HL-60 (cell line): ENCODE measurements at regions not wholly inside any gene's neighbourhood (a gene's known extent, or its start where the extent isn't known, plus 50 kb on each side); places are given as distances from the start of the nearest gene placed in this dataset.

Experiments used
- DNase-seq, 2 experiments: peaks; one replicate each; pipeline ENCODE4 v3.0.0-alpha.2; 2010 to 2020; ENCODE audit warnings: low read depth in 1 of 2, low spot score in 1 of 2
- H3K27ac ChIP-seq: fragments of 250-450 bp; sonication (Bioruptor Pico); replicated peaks from 2 replicates; pipeline ENCODE4 v1.5.1; 2020; ENCODE audit warnings: mild to moderate bottlenecking, moderate library complexity
- H3K27me3 ChIP-seq: fragments of 250-450 bp; sonication (Bioruptor Pico); 2 replicates; pipeline ENCODE4 v1.5.1; 2021; ENCODE audit warnings: mild to moderate bottlenecking, moderate library complexity; ENCODE audit not compliant: insufficient read depth, poor library complexity, severe bottlenecking
- H3K4me3 ChIP-seq: replicated peaks from 2 replicates; pipeline ENCODE4 v1.5.1; 2011; ENCODE audit warnings: mild to moderate bottlenecking, control low read depth, low read length; ENCODE audit not compliant: insufficient read depth
- GABPA ChIP-seq: IDR thresholded peaks from 2 replicates; pipeline ENCODE4 v1.6.1; 2012; ENCODE audit warnings: low read depth
- POLR2AphosphoS5 ChIP-seq: IDR thresholded peaks from 2 replicates; pipeline ENCODE4 v1.6.1; 2012; ENCODE audit warnings: low read depth
- SPI1 ChIP-seq: IDR thresholded peaks from 2 replicates; pipeline ENCODE4 v1.6.1; 2012; ENCODE audit warnings: low read depth, mild to moderate bottlenecking, borderline replicate concordance
- TF ChIP-seq, protein P1 (sequence below): IDR thresholded peaks from one replicate; pipeline ENCODE4 v1.5.1; 2011; ENCODE audit warnings: low read length, control low read depth, inconsistent platforms; ENCODE audit not compliant: insufficient read depth
- TF ChIP-seq, protein P2 (sequence below): IDR thresholded peaks from 2 replicates; pipeline ENCODE4 v1.6.1; 2012; ENCODE audit warnings: low read depth; ENCODE audit not compliant: insufficient replicate concordance

DNA sequence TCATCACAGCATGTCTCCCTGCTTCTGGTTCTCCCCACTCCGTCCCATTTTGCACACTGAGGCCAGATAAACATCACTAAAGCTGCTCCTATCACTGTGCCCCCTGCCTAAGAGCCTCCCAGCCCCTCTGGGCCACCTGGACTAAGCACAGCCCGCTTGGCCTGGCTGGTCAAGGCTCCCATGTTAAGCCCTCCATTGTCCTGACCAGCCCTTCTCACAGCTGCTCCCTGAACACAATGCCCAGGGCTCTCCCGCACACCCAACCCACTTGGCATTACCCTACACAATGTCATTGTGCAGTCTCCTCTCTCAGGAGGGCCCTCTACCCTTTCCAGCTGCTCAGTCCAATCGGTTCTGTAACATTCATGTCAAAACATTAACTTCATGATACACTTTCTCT, 133.4 kb downstream of the NUFIP1 start:
- TF ChIP-seq POLR2AphosphoS5 = no peak
- TF ChIP-seq, protein P1, sequence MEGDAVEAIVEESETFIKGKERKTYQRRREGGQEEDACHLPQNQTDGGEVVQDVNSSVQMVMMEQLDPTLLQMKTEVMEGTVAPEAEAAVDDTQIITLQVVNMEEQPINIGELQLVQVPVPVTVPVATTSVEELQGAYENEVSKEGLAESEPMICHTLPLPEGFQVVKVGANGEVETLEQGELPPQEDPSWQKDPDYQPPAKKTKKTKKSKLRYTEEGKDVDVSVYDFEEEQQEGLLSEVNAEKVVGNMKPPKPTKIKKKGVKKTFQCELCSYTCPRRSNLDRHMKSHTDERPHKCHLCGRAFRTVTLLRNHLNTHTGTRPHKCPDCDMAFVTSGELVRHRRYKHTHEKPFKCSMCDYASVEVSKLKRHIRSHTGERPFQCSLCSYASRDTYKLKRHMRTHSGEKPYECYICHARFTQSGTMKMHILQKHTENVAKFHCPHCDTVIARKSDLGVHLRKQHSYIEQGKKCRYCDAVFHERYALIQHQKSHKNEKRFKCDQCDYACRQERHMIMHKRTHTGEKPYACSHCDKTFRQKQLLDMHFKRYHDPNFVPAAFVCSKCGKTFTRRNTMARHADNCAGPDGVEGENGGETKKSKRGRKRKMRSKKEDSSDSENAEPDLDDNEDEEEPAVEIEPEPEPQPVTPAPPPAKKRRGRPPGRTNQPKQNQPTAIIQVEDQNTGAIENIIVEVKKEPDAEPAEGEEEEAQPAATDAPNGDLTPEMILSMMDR = no peak
- H3K27me3 ChIP-seq = peaks cover 14% of the 10 kb centered on the region
- no peak for DNase-seq
- H3K27ac ChIP-seq = no peak overlapping the region
- H3K4me3 ChIP-seq = no peak overlapping the region

DNA sequence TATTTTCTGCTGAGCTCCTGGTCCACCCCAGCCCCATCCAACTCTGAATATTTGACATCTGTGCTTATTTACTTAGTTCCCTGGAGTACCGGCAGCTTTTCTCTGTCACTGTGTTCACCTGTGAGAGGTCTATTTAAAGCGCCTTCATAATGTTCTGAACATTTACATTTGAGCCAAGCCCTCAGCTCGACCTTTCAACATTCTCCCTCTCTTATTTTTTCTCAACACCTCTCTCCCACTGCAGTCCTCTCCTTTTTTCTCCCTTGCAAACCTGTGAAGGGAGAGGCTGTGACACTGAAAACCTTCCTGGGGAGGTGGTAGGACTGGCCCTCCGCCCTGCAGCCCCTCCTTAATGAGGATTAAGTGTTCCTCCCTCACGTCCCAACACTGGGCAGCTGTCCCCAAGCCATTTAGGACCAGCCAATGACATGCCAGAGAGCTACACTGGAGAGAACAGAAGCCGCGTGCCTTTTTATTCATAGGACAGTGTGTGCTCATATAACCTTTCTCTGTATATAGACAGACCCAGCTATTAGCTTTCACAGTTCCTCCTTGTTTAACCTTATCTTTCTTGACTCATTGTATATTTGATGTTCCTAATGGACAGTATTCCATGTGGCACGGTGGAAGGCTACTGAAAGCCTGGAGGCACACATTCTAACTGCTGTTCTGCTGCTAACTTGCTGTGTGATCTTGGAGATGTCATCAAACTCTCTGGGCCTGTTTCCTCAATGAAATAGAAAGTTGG, 134.8 kb downstream of the NUFIP1 start:
- no peak overlapping the region for H3K4me3 ChIP-seq
- no peak for DNase-seq
- TF ChIP-seq POLR2AphosphoS5 (no peak), SPI1 (no peak), GABPA (no peak)
- TF ChIP-seq, protein P2, sequence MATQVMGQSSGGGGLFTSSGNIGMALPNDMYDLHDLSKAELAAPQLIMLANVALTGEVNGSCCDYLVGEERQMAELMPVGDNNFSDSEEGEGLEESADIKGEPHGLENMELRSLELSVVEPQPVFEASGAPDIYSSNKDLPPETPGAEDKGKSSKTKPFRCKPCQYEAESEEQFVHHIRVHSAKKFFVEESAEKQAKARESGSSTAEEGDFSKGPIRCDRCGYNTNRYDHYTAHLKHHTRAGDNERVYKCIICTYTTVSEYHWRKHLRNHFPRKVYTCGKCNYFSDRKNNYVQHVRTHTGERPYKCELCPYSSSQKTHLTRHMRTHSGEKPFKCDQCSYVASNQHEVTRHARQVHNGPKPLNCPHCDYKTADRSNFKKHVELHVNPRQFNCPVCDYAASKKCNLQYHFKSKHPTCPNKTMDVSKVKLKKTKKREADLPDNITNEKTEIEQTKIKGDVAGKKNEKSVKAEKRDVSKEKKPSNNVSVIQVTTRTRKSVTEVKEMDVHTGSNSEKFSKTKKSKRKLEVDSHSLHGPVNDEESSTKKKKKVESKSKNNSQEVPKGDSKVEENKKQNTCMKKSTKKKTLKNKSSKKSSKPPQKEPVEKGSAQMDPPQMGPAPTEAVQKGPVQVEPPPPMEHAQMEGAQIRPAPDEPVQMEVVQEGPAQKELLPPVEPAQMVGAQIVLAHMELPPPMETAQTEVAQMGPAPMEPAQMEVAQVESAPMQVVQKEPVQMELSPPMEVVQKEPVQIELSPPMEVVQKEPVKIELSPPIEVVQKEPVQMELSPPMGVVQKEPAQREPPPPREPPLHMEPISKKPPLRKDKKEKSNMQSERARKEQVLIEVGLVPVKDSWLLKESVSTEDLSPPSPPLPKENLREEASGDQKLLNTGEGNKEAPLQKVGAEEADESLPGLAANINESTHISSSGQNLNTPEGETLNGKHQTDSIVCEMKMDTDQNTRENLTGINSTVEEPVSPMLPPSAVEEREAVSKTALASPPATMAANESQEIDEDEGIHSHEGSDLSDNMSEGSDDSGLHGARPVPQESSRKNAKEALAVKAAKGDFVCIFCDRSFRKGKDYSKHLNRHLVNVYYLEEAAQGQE = no peak
- TF ChIP-seq, protein P1 = no peak
- H3K27ac ChIP-seq = no peak overlapping the region
- peaks cover 11% of the 10 kb centered on the region for H3K27me3 ChIP-seq

DNA sequence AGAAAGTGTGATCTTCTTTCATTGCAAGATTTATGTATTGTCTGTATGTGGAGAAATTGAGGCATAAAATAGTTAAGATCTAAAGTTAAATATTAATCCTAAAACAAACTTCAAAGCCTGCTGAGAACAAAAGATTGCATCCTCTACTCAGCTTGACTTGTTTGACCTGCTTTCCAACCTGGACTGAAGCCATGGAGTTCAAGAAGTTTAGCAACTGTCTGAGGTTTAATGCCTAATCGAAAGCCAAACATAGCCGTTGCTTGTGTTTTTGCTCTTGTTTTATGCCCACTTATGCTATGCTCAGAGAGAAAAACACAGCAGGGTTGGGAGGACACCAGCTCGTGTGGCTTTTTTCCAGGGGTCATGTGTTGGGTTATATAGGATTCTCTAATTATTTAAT, 135.6 kb downstream of the NUFIP1 start:
- H3K27ac ChIP-seq = no peak overlapping the region
- H3K27me3 ChIP-seq = peaks cover 3% of the 10 kb centered on the region
- H3K4me3 ChIP-seq = no peak overlapping the region
- no peak for DNase-seq
- TF ChIP-seq SPI1 = no peak
- TF ChIP-seq, protein P2 = no peak
- no peak for TF ChIP-seq GABPA
- TF ChIP-seq, protein P1 = no peak
- no peak for TF ChIP-seq POLR2AphosphoS5
